Fibroblast of skin of scalp (primary cell): ENCODE measurements at regions not wholly inside any gene's neighbourhood (a gene's known extent, or its start where the extent isn't known, plus 50 kb on each side); places are given as distances from the start of the nearest gene placed in this dataset.

Experiments
- DNase-seq: peaks from one replicate; pipeline ENCODE4 v3.0.0-alpha.2; 2013

- DNase-seq: no peak
Measured at GRCh38 chr6:94367316-94367715, 948.0 kb upstream of the EPHA7 start.

GRCh38 chr6:94362061-94362864 is 942.9 kb upstream of the EPHA7 start:
- DNase-seq: no peak

DNA sequence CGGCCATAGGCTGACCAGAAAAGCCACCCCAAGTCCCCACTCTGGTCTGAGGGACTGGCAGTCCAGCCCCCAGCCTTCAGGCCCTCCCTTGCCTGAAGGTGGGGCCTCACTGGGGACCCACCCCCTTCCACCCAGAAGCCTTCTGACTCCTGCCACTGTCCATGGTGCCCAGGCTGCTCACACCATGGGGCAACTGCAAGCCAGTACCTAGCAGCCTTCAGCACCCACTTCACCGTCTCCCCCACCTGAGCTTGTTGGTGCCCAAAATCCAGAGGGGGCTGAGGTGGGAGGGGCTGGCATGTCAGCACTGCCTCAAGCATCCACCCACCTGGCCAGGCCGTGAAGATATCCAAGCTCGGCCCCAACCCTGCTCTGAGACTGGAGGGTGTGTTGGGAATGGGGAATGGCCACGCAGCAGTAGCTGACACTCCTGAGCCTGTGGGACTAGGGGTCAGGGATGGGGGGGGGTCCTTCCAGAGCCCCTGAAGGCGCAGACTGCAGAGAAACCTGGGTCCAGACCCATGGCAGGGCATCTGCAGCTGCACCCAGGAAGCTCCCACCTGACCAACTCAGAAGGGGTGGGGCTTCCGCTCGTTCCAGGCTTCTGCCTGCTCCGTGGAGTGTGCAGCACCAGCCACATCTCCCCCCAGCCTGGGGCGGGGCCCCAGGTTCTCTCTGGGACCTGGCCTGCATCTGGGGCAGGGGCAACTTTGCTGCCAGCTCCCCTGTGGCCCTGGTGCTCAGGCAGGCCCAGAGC is 942.1 kb upstream of the EPHA7 start:
- no peak for DNase-seq

- DNase-seq: no peak
Measured at GRCh38 chr6:94357381-94357980, 938.1 kb upstream of the EPHA7 start.

- no peak for DNase-seq
Measured at GRCh38 chr6:94350833-94351232, 931.5 kb upstream of the EPHA7 start.

DNA sequence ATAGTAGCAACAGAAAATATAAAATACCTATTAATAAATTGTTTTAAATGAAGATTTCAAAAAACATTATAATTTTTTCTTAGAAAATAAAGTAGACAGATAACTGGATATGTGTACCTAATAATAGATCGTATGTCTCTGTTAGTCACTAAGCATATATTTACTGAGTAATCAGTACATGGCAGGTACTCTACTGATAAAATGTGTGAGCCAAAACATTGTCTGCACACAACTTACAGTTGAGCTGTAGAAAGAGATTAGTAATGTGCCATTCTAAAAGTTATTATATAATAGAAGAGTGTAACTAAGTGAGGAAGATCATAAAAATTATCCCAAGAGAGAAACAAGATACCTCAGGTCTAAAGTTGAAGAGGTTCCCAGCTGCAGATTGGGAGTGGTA is 929.9 kb upstream of the EPHA7 start:
- DNase-seq: no peak

DNA sequence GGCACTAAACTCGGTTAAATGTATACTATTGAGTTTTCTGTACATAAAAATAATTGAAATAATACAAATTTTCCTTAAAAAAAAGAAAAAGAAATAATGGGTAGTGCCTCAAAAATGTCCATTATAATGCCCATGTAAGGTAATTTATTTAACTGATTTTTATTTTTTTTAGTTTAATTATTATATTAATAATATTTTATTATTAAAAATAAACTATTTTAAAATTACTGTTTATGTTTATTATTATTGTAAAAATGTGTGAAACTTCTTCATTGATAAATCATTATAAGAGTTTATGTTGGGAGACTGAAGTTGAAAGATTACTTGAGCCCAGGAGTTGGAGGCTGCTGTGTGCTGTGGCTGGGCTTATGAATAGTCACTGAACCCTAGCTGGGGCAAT is 925.5 kb upstream of the EPHA7 start:
- DNase-seq: no peak

DNA sequence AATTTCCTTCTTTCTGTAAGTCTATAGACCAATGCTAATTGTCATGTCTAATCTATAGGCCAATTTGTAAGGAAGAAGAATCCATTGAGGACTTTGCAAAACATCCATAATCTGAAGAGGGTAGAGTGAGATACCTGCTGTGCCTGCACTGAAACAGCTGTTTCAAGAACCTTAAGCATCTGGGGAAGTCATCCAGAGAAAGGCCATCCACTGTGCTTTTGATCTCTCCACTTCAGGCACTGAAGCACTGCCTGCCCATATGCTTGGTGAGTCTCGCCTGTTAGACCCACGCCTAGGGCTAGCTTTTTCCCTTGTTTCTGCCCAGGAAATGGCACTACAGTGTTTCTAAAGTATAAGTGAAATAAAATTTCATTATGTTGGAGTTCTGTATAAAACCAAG is 921.8 kb upstream of the EPHA7 start:
- no peak for DNase-seq

- DNase-seq: no peak
Measured at GRCh38 chr6:94323853-94324252, 904.5 kb upstream of the EPHA7 start.

GRCh38 chr6:94300424-94301144 is 881.2 kb upstream of the EPHA7 start:
- DNase-seq: no peak

DNA sequence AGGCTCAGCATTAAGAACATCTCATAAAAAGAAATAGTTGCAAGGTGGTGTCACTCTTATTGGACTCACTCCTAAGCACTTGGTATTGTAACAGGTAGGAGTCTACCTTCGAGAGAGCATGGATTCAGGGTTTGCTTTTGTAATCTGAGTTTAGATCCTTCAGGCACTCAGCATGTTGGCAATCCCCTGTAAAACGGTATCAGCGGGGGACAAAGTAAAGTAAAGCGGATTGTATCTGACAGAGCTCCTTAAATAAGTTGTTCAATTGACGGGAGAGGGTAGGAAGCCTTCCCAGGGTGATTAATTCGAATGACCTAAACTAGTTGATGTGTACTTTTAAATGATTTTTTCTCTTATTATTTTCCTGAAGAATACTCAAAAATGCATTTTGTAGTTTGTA is 869.8 kb upstream of the EPHA7 start:
- no peak for DNase-seq

DNA sequence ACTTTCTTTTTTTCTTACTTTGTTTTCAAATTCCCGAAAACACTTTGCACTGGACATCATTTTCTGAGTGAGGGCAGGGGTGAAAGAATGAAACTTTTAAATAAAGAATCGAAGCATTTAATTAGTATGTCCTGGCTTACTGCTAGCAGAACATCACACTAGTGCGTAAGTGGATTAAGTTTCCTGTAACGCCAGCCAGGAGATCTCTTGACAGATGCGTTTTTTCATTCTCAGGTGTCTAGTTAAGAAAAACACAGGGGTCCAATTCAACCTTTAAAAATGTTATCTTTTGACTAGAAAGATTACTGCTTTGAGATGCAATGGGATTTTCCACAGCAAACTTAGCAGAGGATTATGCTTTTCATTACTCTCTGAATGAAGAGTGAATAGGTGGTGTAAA is 858.8 kb upstream of the EPHA7 start:
- no peak for DNase-seq

DNA sequence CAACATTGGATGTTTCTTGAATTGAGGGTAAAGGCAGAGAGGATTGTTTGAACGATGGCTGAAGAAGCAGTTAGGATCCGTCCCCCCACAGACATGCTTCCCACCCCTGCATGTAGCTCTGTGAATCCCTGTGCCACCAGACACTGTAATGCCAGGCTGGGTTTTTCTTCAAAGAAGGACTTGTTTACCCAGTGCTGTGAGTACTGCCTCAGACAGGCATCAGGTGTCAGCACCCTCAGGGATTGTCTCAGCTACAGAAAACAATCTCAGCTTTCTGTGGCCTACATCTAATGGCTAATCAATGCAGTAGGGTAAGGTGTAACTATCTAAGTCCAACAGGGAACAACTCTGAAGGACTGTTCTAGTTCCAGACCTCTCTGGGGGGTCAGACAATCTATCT is 853.0 kb upstream of the EPHA7 start:
- DNase-seq: no peak

DNA sequence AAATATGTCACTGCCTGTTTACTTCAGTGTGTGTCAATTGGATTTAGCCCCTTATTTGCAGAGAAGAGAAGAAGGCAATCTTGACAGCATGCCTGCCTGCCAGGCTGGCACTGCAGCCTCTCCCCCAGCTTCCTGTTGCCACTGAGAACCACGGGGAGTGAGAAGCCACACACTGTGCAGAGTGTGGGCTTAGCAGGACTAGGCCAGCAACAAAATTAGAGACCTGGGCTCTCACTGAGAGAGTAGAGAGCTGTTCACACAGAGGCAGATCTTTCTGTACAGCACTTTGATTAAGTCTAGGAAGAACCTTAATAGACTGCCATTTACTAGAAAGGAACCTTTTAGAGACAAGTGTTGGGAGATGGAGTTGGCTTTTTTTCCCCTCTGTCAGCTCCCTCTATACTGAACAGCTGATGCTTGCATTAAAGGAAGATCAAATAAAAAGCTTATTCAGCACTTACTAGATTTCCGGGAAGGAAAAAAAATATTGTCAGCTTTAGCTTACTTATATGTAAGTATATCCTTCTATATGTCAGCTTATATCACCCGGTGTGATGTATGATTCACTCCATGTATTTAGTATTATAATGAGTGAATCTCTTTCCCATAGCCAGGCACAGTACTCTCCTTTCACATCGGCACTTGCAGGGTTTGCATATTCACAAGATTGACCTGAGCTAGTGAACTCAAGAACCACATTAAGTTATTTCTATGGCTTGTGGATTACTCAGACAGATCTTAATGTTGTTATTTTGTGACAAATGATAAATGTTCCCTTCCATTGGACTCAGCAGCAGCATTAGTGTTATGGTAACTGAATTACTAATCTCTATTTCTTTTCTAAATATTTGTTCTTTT is 851.0 kb upstream of the EPHA7 start:
- no peak for DNase-seq

GRCh38 chr6:94269256-94269655 is 849.9 kb upstream of the EPHA7 start:
- no peak for DNase-seq

DNA sequence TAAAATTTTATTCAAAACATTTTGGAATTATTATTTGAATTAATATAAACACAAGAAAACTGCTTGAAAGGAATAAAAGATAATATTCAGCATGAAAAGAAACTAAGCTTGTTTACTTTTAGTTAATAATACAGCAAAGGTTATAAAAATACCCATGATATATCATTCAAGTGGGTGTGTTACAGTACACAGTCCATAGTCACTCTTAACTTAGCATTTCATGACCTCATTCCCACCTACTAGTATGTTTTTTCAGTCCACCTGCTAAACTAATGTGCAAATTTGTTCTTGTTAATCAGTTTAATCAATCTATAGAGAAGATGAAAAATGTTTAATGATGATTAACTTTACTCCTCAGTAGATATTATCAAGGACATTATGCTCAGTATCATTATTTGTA is 841.4 kb upstream of the EPHA7 start:
- DNase-seq: no peak

GRCh38 chr6:94254689-94255088 is 835.3 kb upstream of the EPHA7 start:
- no peak for DNase-seq

DNA sequence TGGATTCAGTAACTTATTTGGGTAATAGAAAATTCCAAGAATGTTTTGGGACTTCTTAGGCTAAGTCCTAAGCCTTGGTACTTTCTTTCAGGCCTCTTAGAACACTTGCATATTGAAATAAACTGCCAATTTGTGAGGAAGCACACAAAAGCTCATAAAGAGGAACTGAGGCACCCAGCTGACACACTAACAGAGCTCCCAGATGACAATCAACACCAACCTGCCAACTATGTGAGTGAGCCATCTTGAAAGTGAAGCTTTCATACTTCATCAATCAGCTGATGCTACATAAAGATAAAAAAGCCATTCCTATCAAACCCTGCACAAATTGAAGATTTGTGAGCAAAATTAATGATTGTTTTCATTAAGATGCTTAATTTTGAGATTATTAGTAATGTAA is 832.5 kb upstream of the EPHA7 start:
- DNase-seq: no peak

DNA sequence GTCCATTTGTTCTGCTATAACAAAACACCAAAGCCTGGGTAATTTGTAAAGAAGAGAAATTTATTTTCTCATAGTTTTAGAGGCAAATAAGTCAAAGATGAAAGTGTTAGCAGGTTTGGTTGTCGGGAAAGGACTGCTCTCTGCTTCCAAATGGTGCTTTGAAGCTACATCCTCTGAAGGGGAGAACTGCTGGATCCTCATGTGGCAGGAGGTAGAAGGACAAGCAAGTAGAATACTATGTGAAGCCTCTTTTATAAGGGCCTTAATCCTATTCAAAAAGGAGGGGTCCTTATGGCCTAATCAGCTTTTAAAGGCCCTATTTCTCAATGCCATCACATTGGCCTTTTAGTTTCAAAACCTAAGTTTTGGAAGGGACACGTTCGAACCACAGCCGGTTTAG is 826.0 kb upstream of the EPHA7 start:
- DNase-seq: no peak

DNA sequence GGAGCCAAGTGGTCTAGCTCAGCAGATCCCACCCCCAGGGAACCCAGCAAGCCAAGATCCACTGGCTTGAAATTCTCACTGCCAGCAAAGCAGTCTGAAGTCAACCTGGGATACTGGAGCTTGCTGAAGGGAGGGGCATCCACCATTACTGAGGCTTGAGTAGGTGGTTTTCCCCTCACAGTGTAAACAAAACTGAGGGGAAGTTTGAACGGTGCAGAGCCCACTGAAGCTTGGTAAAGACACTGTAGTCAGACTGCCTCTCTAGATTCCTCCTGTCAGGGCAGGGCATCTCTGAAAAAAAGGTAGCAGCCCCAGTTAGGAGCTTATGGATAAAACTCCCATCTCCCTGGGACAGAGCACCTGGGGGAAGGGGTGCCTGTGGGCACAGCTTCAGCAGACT is 819.5 kb upstream of the EPHA7 start:
- DNase-seq: no peak

DNA sequence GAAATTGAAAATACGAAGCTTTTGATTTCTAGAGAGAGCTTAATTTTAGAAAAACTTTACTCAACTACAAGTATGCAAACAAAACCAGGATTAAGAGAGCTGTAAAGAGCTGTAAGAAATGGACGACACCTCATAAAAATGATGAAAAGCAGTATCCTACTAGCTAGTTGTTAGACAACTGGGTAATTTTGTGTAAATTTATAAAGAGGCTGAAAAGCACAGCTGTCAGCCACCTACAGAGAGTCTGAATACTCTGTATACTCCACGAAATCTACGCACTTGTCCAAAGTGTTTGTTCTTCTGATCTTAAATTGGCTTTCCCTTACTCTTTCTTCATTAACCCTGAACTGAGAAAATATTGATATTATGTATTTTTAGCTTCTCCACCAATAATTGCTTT is 808.4 kb upstream of the EPHA7 start:
- no peak for DNase-seq

GRCh38 chr6:94217836-94218235 is 798.5 kb upstream of the EPHA7 start:
- DNase-seq: no peak
